HG03097 (cell line): ENCODE measurements at regions not wholly inside any gene's neighbourhood (a gene's known extent, or its start where the extent isn't known, plus 50 kb on each side); places are given as distances from the start of the nearest gene placed in this dataset.

Experiments used
- ATAC-seq: cut with Tn5 transposase; IDR thresholded peaks from one replicate; pipeline ENCODE4 v1.9.1; 2021; ENCODE audit not compliant: unreplicated experiment, low FRiP score

DNA sequence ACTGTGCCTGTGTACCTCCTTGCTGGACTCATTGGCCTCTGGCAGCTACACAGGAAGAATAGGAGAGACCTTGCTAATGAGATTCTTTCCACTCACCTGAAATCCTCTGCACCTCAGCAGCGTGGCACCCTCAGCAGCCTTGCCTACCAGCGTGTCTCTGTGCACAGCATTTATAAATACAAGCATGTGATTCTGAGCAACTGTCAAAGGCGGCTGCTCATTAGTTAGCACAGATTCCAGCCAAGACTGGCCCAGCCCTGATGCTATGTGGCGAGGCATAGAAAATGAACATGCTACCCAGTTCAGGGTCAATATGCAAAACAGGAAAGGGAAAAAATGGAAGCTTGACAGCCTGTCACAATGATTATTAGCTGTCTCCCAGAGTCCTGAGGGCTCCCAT, 298.0 kb downstream of the C4orf33 start:
- ATAC-seq, result no peak

DNA sequence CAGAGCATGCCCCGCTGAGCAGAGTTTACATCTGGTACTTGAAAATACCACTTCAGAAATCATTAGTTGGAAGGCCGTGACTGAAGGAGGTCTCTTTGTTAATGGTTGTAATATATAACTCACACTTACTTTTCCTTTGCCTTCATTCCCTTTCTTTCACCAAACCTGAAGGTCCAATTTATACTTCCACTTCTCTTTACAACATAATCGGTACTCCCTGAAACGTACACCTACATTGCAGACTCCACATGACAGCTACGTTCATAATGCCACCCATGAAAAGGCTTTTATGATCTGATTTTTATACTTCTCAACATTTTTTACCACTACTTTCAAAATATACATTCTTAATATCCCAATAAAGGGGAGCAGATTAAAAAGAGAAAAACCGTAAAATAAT, 298.7 kb downstream of the C4orf33 start:
- ATAC-seq, result no peak

DNA sequence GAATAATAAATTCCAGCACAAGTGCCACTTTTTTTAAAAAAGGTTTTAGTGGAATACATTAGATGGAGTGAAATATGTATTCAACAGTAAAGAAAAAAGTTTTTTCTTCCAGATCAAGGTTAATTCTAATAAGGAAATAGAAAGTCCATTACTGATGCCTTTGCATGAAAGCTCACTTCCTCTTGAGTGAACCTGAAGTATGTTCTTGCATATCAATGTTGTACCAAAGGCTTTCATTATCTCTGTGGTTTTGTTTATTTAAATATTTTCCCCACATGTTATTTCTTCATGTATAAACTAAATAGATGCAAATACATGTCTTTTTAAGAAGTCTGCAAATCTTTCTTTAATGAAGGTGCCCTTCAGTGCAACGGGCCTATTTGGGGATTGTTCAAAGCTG, 307.9 kb downstream of the C4orf33 start:
- ATAC-seq, result no peak

DNA sequence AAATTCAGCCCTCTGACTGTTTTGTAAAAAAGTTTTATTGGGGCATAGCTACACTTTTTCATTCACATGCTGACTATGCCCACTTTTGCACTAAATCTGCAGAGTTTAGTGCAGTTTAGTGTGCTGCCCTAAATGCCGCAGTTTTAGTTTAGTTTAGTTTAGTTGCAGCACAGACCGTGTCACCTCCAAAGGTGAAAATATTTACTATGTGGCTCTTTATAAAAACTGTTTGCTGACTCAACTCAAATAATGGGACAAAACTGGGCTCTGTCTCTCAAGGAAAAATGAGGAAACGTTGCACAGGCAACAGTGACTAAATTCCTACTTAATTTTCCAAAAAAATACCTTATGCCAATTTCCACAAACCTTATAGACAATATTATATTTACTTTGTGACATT, 314.2 kb downstream of the C4orf33 start:
- no peak for ATAC-seq

DNA sequence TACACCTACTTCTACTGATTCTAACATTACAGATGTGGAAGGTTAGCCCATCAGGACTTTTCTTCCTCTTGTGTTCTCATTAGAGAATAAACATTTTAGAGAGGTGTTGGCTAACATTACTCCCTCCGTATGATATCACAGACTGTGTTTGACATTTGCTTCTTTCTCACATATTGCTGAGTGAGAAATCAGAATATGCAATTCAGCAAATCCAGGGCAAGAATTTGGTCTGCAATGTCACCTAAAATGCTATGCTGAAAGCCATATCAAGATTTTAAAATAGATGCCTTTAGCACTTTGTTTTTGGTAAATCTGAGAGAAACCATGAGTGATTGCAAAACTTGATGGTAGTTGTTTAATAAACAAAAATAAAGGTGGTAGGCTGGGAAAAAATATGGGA, 319.1 kb downstream of the C4orf33 start:
- ATAC-seq, result no peak

DNA sequence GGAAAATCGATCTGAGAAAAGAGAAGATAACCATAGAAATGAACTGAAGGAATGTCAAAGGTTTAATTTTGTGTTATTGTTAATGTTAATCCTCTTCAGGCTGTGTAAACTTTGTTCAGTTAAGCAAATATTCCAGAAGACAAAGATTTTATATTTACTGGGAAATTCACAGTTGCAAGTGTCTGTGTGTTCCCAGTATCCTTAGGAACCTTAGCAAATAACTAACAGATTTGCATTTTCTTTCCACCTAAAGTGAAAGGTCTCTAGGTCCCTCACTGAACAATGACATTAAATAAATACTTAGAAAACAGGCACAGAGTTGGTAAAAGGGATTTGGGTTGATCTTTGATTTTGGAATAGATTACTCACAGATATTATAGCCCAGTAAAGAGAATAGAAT, 324.7 kb downstream of the C4orf33 start:
- ATAC-seq, result no peak

DNA sequence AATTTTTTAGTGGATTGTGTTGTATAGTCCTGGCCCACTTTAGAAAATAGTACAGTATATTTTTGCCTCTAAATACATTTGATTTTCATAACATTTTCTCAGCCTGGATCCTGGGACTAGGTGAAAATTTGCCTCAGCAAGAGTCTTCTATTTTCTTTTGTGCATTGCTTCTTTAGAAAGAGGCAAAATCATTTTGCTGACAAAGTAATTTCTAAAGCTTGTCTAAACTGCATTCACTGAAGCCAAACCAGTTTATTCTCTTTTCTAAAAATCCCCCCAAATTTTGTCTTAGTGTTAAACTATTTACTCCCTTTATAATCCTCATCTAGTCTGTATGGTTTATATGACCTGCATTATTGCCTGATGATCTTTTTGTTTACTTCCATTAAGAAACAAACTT, 326.3 kb downstream of the C4orf33 start:
- ATAC-seq, result no peak

DNA sequence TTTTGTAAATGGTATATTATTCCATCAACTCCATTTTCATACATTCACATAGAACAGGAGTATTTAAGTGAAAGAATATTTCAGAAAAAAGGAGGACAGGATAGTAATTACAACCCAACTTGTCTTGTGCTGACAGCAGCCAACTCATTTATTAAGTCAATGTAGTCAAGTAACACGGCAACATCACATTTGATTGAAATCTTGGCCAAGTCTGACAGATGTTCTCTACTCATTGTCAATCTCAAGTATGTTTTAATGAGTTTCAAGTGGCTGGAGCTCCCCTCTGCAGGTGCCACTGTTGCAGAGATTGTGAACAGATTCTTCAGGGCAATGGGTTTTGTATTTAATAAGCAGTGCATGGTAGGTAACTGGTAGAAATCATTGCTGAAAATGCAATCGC, 332.5 kb downstream of the C4orf33 start:
- no peak for ATAC-seq

DNA sequence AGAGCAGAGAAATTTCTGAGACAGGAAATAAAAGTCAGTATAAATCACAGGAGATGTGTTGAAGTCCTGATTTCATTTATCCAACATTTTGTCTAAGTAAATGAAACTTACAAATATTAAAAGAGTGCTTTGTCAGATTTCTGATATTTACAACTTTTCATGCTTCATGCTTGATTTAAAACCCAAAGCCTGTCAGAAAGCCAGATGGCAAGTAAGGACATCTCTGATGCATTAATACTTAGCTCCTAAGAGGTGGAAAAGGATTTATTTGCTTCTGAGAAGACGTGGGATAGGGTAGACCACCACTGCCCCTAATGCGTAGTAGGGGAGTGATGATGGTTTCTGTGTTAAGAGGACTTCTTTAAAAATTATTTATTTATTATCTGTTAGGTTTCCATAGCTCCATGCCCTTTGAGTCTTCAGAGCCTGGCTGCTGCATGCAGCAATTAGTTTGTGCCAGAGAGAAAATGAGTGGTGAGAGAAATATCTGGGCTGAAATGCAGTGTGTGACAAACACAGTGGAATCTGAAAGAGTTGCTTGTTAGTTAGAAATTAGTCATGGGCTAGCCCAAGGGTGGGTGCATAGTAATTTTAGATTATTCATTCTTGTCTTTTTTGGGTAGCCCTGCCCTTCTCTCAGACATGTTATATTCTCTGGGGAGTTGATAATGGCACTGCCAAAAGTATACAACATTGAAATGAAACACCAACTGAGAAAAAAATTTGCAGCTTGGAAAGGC, 333.8 kb downstream of the C4orf33 start:
- no peak for ATAC-seq

DNA sequence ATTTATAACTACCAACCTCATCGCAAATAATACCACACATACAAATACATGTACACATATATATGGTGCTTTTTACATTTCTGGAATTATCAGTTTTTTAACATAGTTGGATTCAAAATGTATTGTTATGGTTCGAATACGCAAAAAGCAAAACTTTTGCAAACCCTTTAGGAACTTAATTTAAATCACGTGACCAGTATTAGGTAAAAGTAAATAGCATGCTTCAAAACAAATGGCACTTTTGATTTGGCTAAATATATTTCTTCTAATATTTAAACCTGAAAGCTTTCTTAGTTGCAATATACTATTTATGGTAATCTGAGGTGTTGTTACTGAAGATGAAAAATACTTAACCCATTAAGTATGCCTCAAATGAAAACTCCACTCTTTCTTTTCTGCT, 341.4 kb downstream of the C4orf33 start:
- ATAC-seq, result no peak

DNA sequence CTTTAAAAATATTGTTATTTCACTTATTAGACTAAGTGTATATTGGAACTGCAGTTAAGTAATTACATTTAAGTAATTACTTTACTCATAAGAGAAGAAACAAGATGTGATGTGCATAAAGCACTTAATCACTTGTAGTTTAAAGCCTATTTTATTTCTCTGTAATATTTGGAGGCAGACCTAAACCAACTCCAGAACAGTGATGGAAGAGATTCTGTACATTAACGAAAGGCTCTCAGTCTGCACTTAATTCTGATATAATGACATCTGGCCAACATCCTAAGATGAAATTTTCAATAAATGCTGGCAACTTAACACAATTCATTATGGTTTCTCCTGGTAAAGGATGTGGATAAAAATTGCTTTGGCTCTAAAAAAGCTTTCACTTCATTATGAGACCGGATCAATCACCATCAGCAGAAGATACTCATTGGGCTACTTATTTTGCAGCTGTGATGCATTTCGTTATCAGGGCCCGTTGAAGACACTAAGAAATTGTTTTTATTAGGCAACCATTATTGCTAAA, 342.6 kb downstream of the C4orf33 start:
- ATAC-seq, result no peak

DNA sequence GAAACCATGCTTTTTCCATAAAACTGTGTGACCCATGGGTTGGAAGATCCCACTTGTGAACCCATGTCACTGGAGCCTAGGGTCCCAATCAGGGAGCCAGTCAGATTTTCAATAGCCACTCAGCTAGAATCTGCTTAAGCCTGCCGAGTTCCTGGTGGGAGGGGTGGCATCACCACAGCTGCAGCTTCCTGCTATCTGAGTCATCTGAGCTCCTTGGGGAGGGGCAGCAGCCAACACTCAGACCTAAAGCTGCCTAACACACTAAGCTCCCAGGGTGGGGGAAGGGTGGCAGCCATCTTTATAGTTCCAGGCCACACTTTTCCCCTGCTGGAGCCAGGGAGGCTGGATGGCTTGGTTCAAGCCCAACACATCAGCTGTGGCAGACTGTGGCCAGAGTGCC, 350.1 kb downstream of the C4orf33 start:
- ATAC-seq, result no peak

DNA sequence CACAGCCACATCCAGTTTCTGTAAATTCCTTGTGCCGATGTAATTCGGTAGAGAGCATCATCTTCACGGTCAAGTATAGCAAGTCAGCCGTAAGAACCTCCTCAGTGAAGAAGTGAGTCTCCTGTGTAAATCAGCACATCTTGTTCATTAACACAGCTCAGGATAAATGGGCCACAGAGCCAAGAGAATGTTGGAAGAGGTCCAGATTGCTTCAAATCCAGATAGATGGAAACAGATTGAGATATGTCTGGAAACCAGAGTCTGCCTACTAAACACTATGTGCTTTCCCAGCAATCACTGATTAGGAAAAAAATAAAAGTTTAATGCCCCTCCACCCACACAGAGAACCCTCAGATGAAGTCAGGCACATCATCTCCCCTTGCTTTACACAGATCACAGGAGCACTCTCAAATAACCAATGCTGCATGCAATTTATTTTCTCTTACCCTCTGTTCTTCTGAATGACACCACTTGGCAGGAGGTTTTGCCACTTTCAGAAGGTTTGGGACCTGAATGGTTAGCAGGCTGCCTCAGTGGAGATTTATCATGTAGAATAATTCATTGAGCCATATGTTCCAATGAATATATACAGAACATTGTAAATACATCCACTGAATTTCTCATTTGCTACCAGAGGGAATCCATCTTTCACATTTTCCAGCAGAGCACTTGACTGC, 357.7 kb downstream of the C4orf33 start:
- no peak for ATAC-seq

DNA sequence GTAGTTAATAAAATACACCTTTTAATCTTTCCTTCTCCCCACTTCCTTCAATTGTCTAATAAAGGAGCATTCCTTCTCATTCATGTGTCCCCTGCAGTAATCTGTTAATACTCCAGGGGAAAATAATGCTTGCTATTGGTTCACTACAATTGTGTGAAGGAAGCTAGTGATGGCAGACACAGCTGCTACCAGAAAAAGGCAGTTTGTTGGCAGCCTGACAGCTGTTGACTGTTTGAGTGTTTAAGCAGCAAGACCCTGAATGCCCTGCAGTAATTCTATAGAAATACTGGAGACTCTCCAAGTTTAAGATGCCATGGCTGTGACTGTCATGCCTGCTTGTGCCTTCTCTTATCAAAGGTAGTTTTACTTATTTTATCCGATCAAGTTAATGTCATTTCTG, 359.5 kb downstream of the C4orf33 start:
- no peak for ATAC-seq

DNA sequence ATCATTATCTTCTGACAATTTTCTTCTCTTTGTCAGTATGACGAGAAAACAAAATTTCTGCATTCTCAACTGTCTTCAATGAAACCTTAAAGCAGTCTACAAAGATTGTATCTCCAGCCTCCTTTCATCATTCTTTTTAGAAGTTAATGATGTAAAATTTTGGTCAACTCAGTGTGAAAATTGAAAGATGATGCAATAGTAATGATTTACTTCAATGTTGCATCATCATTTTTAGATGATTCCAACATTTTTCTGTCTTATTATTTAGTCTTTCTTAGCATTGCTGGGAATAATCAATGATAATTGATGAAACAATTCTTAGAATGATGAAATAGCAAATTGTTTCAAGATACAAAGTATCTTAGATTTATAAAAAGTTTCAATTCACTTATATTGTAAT, 372.7 kb downstream of the C4orf33 start:
- no peak for ATAC-seq

DNA sequence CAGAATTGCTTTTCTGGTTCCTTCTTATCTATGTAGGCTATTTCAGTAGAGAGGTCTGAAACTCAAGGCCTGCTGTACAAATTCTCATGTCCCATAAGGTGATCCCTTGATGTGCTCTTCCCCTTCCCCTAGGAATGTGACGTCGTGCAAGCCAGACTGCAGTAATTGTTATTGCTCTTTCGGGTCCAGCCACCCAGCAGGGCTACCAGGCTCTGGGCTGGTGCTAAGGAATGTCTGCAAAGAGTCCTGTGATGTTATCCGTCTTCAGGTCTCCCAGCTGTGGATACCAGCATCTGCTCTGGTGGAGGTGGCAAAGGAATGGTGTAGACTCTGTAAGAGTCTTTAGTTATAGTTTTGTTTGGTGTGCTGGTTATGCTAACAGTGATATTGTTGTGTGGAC, 378.7 kb downstream of the C4orf33 start:
- no peak for ATAC-seq

DNA sequence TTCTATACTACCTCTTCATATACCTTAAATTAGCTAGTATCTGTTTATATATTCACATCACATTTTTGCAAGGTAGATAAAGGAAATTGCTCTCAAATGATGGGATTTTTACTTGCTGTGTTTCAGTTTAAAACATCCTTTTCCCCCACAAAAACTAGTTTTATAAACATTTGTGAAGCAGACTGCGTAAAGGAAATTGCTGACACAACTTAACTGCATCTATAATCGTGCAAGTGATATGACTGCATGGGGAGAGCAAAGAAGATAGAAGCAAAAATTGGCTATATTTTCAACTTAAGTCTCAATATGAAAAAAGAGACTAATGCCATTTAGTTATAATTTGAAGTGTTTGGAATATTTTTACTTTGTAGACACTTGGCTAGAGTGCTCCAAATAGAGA, 385.2 kb downstream of the C4orf33 start:
- ATAC-seq, result no peak

DNA sequence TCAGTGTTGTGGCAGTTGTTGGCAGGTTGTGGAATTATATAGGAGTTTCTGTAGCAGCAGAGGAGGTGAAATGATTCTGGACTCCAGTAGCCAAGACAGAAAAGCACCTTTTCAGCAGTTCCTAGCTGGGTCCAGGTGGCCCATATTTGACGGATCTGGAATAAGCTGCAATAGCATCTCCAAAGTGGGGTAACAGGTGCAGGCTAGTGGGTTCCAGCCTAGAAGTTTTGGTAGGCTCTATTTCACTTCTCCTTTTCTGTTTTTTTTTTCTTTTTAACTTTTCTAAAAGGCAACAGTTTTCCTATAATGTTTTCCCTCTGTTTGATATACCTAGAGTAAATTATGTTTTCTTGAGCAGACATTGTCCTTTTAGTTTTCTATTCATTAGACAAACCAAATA, 392.5 kb downstream of the C4orf33 start:
- ATAC-seq, result no peak

DNA sequence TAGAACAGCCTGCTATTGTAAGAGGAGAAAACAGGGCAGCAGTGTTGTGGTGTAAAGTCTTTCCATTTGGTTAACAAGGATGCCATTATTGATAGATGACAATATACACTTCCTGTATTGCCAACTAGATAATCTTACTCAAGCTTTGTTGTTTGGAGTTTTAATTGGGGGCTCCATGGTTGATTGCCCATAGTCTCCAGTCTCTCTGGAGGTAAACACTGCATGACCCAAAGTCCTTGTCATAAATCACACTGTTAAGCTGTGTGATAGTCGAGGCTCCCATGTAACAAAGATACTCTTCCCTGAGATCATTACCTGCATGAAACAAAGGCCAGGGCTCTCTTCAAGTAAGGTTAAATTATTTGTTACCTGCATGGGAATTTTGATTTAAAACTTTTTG, 394.6 kb downstream of the C4orf33 start:
- no peak for ATAC-seq

DNA sequence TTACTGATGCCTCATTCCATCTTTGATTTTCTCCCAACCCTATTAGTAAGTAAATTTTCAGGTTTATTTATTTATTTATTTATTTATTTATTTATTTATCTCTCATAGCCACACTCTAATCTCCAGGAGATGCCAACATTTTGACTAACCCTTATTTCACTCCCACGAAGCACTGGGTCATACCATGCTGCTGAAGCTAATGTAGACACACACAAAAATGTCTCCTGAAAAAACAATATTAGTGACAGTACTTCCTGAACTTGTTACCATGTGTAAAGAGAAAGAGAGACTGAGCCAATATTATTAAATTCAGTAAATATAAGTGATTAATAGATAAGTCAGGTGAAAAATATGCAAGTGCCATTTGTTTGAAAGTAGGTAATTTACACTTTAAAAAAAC, 402.7 kb downstream of the C4orf33 start:
- ATAC-seq, result no peak

DNA sequence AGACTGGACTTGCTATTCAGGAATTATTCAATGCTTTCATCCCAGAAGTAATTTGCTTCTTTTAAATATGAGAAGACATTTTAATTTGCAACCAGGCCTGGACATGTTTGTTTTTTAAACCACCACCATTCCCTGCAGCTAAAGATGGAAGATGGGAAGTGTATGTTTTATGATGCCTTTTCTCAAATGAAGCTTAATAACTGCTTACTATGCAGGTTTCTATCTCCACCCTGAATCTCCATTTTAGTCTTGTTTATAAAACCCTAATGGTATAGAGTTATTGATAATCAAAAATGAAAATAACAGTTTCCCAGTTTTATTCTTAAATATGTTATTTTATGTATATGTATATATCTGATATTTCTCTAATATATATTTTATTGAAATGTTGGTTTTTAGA, 418.9 kb downstream of the C4orf33 start:
- ATAC-seq, result no peak

DNA sequence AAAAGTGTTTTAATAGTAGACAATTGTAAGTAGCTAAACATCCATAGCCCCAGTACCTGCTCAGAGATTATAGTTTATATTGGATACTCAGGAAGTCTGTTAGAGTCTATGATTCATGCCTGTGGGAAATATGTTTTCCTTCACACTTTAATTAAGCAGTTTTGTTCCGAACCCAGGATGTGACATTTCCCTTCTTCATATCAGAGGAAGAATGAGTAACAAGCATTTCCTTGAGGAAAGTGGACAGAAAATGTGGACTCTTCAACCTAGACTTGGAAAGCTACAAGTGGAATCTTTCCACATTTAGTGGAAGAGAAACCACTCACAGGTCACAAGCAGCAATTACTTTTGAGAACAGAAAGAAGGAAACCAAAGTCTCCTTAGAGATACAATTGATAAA, 419.4 kb downstream of the C4orf33 start:
- no peak for ATAC-seq
